HG02798 (cell line): ENCODE measurements at regions not wholly inside any gene's neighbourhood (a gene's known extent, or its start where the extent isn't known, plus 50 kb on each side); places are given as distances from the start of the nearest gene placed in this dataset.

ENCODE experiments used
- ATAC-seq: cut with Tn5 transposase; IDR thresholded peaks from one replicate; pipeline ENCODE4 v1.9.1; 2021; ENCODE audit warnings: mild to moderate bottlenecking; ENCODE audit not compliant: unreplicated experiment, poor library complexity

DNA sequence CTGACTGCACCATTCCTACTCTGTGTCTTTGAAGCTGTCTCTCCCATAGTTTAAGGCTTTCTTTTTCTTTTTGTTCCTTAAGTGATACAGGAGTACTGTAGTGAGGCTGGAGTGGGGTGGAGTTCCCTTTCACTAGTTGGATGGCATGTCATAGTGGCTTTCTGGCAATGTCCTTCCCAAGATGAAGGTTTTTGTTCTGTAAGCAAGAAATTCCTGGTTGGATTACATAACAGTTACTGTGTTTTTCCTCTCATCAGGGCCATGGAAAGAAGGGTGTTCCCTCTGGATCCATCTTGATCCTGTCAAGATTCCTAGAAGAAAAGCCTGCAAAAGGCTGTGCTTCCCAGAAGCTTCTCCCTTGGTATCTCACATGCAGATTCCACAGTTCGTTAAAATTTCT, 84.2 kb downstream of the ACKR3 start:
- no peak for ATAC-seq

DNA sequence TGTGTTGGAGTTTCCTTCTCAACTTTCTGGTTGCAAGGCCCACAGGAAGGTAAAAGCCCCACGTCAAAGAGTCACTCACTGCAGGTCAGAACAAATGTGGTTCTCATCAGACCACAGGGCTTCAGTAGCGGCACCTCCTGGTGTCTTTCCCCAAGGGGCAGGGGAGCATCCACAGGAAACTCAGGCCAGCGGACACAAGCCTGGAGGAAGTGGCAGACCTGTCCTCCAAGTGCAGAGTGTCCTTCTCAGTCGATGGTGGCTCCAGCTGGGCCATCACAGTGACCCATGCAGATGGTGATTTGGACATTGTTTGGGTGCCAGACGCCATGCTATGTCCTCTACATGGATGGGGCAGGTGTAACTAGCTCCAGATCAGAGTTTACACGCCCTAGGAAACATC, 84.9 kb downstream of the ACKR3 start:
- ATAC-seq, result no peak

DNA sequence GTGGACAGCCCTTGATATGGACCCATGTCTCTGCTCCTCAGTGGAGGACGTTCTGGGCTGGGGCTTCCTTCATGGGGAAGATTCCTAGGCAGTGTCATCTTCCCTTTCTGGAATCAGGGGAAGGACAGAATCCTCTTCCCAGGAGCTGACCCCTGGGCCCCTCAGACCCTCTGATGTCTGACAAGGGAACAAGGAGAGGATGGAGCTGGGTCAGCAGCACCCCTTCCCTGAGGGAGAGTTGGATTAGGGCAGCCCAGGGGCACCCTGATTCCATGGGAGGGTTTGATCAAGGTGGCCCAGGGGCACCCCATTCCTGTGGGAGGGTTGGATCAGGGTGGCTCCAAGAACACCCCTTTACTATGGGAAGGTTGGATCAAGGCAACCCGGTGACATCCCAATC, 86.5 kb downstream of the ACKR3 start:
- no peak for ATAC-seq

DNA sequence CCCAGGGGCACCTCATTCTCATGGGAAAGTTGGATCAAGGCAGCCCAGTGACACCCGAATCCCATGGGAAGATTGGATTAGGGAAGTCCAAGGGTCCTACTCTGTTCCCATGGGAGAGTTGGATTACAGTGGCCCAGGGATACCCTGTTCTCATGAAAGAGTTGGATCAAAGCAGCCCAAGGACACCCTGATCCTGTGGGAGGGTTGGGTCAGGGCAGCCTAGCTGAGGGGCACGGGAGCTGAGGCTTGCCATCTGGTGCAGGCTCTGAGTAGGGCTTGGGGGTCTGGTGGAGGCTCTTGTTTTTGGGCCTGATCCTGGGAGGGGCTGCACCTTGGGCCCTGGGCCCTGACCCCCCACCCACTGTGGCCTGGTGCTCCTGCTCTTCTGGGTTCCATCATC, 87.1 kb downstream of the ACKR3 start:
- ATAC-seq, result no peak

DNA sequence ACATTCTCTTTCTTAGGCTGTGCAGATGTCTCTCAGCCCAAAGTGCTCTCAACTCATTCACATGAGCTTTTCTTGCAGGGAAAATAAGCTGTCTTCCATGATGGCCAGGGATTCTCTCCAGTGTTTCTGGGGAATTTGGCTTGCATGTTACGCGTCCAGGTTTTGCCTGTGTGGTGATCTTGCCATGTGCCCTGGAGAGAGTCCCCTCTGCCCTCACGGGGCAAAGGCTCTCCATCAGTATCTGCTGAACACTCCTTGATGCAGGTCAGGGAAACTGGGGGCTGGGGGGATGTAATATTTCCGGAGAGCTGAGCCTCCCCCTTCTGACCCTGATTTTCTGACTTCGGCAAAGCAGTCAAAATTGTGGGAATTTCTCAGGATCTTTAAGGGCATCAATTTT, 87.6 kb downstream of the ACKR3 start:
- no peak for ATAC-seq

DNA sequence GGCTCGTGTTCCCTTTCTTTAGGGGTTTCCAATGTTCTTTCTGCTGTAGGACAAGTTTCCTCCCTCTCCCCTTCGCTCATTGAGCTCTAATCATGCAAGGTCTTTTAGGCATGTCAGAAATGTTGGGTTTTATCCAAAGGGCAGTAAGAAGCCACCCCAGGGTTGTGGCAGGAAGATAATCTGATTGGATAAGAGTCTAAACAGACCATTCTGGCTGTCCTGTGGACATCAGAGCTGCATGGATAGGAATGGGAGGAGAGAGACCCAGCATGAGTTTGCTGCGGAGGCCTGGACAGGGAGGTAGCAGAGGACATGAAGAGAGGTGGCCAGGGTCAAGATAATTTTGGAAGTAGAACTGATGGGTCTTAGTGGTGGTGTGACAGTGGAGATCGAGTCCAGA, 88.2 kb downstream of the ACKR3 start:
- no peak for ATAC-seq

DNA sequence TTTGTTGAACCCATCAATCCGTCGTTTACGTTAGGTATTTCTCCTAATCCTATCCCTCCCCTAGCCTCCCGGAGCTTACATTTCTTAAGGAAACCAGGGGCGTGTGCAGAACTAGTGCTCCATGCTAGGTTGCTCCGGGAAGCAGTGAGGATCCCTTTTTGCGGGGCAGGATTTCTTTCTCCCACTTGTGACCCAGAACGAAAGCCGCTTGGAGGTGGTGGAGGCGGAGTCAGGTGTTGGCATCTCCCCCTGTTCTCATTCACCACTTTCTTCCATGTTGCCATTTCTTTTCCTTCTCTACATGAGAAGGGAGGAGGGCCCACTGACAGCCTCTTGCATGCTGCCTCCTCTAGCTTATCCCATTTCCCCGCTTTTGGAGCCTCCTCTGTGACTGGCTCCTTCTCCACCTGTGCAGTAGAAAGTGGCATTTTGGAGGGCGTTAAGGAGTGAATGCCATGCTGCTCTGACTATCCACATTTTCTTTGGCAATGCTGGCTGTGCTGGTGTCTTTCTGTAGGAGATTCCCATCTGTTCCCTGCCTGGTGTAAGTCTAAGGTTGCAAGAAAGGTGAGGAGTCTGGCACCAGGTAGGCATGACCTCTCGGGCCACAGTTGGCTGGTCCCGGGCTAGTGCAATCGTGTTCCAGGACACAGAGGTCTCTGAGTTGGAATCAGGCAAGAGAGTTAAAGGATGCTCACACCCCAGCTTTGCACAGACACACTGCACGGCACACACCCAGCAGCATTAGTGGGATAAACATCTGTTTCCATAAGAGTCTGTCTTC, 89.5 kb downstream of the ACKR3 start:
- ATAC-seq, result no peak

DNA sequence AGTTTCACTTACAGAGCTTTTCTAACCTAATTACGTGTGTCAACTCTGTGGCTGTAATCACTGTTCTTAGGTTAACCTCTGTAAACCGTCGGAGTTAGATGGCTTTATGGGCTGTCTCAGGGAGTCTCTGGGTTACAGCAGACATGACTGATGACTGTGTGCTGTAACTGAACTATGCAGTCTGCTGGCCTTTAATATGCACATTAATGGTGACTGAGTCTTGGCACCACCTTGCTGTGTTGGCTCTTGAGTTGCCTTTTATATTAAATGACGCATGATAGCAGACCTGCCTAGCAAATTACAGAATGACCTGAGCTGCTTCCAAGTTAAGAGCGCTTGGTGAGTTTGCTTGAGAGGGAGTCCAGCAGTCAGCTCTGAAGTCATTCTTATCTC, 90.1 kb downstream of the ACKR3 start:
- no peak for ATAC-seq

DNA sequence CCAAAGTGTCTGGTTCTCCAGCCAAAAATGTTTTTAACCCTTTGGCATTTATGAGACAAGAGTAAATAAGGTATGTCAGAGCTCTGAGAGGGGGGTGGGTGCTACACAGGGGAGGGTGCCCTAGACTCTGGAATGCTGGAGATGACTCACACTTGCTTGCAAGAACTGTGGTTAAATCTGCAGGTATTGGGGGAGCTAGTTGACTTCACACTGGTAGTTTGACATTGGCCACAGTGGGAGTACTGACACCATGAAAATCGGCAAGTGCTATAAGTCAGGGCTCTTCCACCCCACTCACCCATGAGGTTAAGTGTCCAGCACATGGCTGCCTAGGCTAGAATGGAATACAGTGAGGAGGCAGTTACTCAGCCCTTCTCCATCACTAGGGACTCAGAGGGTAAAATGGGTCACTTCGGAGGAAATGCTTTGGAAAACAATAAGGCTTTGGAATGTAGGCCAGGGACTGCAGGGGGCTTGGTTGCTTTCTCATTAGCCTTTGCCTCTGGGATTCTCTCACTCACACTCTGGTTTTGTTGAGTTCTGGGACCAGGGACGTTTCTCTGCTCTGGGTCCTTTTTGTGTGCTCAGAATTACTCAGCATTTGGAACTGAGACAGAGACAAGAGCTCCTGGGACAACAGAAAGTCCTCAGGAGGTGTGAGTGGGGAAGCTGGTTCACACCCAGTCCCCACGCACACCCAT, 91.6 kb downstream of the ACKR3 start:
- no peak for ATAC-seq

DNA sequence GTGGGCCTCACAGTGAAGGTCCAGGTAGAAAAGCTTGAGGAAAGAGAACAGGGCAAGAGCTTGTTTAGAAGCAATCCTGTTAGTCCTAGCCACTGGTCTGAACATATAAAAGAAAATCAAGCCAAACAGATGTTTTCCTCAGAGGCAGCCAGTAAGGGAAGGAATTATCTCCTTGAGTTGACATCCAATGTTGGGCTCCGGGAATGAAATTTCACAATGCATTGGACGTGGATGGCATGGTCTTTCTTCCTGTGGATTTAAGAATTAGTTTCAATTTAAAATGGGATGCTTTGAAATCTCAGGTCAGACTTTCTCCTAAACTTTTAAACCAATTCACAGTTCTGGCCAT, 92.1 kb downstream of the ACKR3 start:
- no peak for ATAC-seq

DNA sequence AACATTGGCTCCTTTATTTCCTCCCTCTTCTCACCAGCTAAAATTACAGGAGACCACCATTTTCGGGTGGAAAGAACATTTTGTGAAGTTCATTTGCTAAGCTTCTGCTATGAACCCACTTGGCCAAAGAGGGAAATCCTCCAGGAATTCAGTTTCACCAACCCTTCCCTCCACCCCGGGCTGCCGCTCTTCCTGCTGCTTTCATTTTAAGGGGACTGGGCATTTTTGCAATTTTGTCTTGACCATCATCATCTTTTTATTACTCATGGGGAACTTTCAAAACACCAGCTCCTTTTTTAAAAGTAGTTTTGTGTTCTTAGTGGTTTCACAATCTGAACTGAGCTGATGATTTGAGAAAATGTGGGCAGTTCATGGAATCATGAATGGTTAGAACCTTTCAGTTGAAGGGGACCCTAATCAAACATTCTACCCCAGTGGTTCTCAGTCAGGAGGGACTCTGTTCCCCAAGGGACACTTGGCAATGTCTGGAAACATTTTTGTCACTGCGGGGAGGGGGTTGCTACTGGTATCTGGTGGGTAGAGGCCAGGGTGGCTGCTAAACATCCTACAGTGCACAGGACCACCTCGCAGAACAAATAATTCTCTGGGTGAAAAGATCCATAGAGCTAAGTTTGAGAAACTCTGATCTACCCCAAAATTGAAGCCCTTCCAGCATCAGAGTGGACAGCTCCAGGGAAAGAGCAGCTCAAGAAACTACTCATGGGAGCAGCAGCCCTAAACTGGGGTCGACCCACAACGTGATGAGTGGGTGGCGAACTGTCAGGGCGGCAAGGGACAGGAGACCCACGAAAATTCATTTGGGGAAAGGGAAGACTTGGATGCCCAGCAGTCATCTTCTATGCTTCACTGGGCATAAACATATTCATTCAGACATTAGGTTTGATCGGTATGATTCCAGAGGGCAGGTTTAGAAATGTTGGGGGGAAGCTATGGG, 92.9 kb downstream of the ACKR3 start:
- no peak for ATAC-seq

DNA sequence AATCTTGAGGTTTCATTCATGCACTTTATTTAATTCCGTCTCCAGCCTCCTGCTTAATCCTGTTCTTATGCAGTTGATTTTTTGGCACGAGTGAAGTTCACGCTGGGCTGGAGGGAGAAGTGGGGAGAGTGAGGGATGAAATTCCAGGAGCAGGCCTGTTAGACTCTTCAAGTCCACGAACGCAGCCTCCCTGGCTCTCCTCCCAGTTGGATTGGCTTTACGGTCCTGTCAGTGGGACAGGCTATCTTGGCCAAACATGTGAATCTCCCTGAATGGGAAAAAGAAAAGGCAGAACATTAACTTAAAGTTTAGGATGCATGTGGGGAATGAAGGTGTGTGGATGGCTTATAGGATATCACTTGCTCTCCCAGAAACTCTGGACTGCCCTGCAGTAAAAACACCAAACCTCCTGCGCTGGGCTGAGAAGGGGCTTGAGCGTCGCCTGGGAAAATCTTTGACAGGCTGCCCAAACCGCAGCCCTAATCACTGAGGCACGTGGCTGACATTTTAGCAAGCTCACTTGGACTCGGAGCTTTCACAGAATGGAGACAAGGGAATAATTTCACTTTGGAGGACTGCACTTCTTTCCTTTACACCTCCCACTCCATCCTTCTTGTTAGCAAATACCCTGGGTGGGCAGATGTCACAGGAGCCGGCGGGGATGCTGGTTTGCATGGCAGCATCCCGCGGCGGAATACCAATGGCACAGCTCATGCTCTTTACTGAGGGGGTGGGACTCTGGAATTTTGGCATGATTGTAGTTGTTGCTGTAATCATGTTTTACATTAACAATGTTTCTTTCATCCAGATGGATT, 93.9 kb downstream of the ACKR3 start:
- ATAC-seq, result no peak

DNA sequence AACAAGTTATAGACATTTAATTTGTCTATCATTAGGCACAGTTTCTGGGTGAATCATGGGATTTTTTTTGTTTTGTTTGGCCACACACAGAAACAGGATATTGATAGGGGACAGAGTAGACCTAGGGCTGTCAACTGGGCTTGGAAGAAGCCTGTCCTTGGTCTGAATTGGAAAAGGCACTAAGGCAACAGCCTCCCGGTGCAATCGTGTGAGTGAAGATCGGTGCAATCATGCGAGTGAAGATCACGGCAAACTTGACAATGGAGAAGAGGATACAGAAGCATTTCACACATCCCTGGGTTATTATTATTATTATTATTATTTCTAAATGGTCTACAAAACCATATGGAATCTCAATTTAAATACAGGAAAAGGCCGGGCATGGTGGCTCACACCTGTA, 94.5 kb downstream of the ACKR3 start:
- no peak for ATAC-seq

DNA sequence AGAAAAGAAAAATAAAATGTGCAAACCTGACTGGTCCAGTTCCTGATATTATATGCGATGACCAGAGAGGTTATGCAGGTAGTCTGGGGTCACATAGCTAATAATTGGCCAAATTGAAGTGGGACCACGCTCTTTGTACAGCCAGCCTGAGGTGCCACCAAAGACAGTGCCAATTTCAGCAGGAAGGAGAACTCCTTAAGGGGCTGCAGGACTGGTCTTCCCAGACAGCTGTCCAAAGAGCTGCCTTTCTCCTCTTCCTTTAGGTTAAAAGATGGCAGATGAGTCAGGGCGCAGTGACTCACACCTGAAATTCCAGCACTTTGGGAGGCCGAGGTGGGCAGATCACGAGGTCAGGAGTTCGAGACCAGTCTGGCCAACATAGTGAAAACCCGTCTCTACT, 95.5 kb downstream of the ACKR3 start:
- ATAC-seq, result no peak

DNA sequence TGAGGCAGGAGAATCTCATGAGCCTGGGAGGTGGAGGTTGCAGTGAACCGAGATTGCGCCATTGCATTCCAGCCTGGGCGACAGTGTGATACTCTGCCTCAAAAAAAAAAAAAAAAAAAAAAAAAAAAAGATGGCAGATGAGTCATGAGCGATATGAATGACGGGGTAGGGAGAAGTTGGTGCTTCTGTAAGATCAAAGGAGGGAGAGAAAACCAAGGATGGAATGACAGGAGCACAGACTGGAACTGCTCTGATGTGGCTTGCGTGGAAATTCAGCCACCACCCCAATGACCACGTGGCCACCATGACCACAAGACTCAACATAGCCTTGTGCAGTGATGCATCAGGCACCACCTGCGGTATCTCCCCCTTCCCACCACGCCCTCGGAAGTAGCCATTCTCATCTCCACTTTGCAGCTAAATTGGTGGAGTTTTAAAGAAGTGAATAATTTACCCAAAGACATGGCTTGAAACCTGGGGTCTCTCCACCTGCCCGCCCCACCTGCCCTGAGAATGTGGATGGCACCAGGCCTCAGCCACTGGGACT, 96.0 kb downstream of the ACKR3 start:
- ATAC-seq, result no peak

DNA sequence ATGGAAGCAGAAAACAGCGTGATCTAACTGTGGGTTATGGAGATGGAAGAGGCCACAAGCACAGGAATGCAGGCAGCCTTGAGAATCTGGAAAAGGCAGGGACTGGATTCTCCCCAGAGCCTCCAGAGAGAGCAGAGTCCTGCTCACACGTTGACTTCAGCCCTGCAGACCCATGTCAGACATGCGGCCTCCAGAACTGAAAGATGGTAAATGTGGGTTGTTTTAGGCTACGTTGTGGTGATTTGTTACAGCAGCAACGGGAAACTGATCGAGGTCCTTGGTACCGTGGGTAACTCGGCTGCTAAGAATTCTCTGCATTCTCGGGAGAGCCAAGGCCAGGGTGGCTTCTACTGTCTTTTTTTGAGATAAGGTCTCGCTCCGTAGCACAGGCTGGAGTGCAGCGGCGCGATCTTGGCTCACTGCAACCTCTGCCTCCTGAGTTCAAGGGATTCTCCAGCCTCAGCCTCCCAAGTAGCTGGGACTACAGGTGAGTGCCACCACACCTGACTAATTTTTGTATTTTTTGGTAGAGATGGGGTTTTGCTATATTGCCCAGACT, 97.1 kb downstream of the ACKR3 start:
- no peak for ATAC-seq

DNA sequence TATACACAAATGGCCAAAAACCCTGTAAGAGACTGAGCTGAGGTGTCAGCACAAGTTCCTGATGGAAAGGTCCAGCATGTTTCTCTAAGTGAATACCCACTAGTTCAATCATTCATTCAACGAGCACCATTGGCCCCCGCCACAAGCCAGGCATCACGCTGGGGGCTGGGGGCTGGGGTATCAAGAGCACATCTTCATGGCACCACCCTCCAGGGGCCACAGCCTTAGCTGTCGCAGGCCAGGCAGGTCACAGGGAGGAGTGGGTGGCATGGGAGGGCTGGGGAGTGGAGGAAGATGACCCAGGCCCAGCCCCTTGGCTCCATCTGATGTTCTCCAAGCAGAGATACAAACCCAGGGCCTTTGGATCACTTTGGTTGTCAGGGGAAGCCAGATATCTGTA, 97.9 kb downstream of the ACKR3 start:
- no peak for ATAC-seq

DNA sequence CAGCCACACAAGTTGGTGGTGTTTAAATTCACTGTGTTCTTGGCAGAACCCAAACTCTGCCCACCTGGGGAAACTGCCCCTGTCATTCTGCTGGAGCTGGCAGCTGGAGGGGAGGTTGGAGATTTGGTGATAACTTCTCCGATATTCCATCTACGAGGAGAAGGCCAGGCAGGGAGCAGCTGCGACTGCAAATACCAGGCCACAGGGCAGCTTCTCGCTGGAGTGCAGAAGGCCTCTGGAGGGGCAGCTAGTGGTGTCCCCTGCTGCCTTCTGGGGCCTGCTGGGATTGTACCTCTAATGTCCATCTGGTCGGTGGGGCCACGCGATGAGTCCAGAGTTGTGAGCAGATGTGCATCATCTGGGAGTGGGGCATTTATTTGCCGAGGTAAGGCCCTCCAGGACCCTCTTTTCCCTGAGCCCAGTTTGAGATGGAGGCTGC, 98.9 kb downstream of the ACKR3 start:
- ATAC-seq, result no peak

DNA sequence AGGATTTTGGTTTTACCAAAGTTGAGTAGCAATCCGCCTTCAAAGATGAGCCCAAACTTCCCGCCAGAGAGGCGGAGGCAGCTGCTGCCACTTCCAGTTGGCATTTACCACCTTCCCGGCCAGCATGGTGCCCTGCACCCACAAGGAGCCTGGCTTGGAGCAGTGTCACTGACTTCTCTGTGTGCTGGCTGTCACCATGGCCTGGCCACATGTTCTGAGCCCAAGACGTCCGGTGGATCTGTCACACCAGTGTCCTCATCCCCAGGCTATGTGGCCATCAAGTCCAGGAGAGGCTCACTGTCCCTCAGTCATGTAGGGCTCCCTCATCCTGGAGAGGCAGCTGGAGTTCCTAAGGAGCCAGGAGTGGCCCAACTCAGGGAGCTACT, 100.6 kb downstream of the ACKR3 start:
- no peak for ATAC-seq
